A172 (cell line): ENCODE measurements at regions not wholly inside any gene's neighbourhood (a gene's known extent, or its start where the extent isn't known, plus 50 kb on each side); places are given as distances from the start of the nearest gene placed in this dataset.
A peak's percentile ranks its signal among the peaks of the same experiment; 100 is the strongest.
"Not testable (repeated sequence)": the region's sequence is repeated elsewhere in the genome, so short reads cannot be mapped to it uniquely, and the experiment has no call there.

Source experiments
- DNase-seq: peaks from one replicate; pipeline ENCODE4 v3.0.0-alpha.2; 2015; ENCODE audit warnings: low spot score

DNA sequence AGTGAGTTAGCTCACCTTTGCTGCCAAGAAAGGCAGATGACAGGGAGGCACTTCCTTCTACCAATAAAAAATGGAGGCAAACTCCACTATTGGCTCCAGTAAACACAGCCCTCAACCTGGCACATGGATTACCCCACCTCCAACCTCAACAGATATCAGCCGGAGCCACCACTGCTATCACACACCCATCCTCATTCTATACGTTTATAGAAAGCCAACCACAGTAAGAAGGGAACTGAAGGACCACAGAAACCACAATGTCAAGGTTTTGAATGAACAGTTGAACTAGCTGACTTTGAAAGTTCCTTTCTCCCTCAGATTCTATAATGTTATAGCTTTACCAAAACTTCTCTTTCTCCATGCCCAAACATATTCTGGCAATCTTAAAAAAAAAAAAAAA lies 526.2 kb downstream of the UQCRFS1 start:
- no peak for DNase-seq

DNA sequence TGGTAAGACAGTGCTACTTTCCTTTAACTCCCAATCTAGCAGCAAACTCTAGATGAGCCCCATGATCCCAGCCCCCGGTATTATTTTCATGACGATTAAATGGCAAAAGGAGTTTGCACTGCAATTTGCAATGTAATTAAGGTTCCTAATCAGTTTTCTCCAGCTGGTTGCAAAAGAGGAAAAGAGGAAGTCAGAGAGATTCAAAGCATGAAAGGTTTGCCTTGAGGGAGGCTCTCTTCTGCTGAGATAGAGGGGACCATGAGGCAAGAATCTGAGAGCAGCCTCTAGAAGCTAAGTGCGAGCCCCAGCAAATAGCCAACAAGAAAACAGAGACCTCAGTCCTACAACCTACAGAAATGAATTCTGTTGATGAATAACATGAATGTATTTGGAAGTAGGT lies 527.1 kb downstream of the UQCRFS1 start:
- no peak for DNase-seq

DNA sequence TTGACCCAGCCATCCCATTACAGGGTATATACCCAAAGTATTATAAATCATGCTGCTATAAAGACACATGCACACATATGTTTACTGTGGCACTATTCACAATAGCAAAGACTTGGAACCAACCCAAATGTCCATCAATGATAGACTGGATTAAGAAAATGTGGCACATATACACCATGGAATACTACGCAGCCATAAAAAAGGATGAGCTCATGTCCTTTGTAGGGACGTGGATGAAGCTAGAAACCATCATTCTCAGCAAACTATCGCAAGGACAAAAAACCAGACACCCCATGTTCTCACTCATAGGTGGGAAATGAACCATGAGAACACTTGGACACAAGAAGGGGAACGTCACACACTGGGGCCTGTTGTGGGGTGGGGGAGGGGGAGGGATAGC lies 527.9 kb downstream of the UQCRFS1 start:
- not testable (repeated sequence) for DNase-seq

DNA sequence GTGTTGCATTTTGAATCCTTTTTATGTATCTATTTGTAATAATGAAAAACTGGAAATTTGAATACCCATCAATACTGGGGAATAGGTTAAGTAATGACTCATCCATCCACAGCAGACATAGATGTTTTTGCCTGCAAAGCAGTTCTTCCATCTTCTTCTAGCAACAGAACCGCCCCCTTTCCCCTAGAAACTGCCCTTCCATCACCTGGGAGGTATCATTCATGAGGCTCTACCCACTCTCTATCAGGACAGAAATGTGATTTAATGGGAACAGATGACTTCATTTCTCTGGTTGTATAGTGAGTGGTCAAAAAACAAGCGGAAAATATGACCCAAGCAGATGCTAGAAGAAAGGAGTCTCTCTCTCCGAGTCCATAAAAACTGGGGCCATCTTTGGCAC lies 532.8 kb downstream of the UQCRFS1 start:
- DNase-seq = no peak

DNA sequence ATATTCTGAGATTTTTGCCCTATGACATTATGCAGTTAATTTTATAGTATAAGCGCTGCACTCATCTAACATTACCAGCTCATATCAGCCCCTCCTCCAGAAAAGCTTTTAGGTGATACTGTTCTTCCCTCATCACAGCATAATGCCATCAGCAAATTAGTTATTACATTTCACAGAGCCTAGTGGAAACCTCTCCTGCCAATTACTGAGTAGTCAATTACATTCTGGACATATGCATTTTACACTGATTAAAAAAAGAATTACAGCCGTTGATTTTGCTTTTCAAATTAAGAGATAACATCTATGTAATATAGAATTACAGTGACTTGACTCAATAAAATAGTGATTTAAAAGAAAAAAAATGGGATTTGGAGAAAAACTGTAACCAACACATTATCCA lies 542.1 kb downstream of the UQCRFS1 start:
- no peak for DNase-seq

DNA sequence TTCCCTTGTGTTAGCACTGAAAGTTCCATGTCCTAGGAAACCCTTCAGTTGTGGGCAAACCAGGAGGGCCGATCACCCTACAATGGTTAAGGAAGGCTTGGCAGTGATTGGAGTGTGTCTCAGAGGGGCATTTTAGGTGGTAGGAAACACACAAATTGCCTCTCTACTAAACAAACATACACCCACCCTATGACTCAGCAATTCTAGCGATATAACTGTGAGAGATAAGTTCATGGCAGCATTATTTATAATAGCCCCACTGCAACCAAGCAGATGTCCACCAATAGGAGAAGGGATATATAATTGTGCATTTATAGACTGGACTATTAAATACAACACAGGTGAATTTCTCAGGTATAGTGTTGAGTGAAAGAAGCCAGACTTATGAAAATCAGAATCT lies 543.1 kb downstream of the UQCRFS1 start:
- no peak for DNase-seq

DNA sequence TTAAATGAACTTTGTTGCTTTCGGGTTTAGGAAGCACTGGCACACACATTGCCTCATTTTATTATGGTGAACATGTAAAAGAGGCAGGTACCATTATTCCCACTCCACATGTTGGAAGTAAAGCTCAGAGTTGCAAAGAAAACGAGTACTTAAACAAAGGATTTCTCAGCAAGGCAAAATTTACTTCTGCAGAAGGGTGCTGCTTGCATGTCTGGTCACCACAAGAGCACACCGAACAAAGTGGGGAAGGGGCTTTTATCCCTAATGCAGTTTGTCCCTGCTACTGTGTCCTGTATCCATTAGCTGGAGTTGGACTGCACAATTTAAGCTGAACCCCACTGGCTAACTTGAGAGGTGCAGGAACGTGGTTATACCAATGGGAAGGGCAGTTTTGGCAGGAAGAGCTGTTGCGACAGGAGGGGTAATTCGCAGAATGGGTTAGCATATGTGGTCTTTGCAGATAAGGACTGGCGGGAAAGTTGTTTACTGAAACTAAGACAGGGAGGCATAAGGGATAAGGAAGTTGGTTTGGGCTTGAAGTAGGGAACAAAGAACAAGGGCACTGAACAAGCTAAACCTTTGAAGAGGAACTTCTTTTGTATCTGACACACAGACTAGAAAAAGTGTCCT lies 545.5 kb downstream of the UQCRFS1 start:
- no peak for DNase-seq

DNA sequence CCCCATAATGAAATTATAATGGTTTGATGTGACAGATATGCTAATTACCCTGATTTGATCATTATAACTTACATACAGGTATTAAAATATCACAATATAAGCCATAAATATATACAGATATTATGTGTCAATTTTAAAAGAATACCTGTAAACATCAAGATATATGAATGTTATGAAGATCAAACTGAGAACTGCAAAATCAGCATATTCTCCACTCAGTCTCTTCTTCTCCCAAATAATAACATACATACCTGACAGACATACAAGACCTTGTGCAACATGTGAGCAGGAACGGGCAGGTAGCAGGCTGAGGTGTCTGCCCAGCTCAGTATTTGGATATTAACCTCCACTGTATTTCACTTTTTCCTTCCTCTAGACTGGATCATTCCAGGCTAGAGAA lies 547.2 kb downstream of the UQCRFS1 start:
- no peak for DNase-seq

DNA sequence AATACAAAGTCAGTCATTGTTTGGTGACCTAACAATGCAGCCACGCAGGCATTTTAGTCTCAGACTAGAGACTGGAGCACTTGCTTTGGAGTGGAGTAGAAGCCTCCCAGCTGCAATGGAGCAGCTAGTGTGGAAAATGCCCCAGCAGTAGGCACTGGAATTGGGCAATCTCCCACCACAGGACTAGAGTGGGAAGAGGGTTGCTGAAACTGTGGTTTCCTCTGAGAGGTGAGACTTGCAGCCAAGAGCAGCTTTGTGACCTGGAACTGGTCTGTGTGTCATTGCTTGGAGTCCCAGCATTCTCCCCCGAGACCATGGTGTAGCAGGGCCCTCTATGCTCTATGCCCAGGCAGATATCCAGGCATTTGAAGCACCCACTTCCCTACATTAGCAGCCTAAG lies 556.3 kb downstream of the UQCRFS1 start:
- no peak for DNase-seq

DNA sequence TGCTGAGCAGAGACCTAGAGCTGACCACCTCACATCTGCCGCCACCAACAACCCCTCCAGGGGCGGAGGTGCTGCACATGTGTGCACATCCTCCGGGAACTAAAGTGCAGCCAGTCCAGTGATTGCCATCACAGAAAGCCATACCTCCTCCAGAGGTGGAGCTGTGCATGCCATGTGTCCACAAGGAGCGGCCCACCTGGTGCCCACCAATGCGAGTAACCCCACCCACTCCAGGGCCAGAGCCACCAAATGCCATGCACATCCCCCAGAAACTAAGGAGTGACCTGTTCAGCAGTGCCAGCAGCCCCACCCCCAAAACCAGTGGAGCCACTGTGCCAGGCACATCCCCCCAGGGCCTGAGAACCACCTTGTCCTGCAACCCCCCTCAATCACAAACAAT lies 557.9 kb downstream of the UQCRFS1 start:
- no peak for DNase-seq

DNA sequence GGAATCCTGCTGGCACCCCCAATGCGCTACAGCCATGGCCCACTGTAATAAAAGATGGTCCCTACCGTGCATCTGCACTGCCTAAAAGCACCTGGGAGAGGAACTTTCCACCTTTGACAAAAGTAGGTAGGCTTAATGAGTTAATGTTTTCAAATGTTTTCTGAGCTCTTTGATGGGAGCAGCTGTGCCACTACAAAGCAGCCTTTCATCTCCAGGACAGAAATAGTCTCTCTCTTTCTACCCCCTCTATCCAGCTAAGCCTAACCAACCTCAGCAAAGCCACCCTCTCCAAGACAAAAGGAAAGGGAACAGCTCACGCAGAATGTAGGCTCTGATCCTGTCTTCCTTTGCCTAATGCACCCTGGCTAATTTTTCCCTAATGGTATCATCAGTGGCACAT lies 560.2 kb downstream of the UQCRFS1 start:
- DNase-seq = no peak

DNA sequence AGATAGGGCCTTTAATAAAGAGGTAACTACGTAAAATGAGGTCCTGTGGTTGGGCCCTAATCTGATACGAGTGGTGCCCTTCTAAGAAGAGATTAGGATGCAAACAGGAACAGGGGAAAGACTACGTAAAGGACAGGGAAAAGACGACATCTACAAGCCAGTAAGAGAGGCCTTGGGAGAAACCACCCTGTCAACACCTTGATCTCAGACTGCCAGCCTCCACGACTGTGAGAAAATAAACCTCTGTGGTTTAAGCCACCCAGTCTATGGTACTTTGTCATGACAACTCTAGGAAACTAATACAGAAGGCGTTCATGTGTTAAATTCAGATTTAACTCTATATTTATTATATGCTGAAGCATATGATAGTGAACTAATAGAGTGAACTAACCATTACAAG lies 566.3 kb downstream of the UQCRFS1 start:
- no peak for DNase-seq

DNA sequence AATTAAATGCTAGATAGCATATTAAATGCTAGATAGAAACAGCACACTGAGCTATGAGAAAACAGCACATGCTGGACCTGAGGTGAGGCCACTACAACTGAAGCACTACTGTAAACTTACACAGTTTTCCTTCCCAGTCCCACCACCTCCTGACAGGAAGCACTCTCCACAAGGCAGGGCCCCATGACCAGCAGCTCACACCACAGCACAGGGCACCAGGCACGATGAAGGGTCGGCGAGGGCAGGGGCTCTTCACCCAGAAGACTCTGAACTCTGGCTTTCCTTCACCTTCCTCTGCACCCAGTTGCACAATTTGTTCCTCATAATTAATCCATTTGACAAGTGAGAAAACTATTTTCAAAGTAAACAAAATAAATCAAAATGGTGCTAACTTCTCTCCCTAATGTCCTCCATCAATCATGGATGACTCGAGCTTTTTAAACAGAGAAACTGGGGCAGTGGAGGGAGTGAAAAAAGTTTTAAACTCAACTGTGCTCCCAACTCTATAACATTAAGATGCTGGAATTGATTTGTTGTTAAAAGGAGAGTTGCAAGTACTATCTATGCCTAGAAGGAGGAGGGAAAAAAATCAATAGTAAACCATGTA lies 568.7 kb downstream of the UQCRFS1 start:
- DNase-seq = no peak

DNA sequence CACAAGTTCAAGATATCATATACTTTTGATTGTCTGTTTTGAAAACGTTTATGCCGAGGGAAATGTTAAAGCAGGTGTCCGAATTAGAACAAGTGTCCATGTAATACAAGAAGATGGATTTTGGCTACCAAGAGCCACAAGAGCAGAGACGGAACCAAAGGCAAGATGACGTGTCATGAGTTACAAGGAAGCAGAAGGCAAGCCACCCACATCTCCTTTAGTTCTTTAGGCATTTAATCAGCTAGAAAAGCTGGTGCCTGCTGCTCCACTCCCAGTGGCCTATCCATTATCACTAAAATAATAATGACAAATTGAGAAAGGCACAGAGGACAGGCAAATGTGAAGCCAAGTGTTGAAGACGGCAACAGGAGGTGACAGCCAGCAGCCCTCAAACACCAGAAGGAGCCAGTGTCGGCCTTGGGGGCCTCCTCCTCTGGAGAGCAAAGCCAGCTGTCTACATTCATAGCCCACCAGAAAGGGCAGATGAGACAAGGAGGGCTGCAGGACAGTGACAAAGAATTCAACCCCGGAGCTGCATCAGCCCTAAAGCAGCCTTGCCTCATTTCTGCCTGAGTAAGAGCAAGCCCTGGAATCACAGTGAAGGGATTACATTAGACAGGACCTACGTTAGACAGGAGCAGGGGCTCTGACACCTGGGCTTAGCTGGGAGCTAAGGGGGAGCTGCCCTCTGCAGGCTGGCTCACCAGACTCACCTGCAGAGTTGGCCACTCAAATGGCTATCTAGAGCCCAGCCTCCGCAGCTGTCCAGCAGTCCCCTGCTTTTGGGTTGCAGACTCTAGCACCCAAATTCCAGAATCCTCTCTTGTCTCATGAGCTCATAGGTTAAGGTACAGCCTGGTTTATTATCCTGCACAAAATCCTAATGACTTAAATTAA lies 569.9 kb downstream of the UQCRFS1 start:
- DNase-seq = no peak

DNA sequence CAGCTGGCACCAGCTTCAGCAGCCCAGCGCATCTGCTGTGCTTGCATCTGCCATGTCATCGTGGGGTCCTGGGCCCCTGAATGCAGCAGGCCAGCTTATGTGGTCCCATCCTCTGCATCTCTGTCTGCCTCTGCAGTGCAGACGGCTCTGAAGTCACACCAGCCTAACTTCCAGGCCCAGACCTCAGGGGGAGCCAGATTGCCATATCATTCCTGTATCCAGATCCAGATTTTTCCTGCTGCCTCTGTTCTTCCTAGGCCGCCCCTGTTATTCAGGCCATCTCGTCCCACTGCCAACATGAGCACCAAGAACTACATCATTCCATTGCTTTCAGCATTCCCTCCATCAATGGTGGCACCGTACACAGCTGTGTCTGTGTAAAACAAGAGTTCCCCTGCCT lies 571.6 kb downstream of the UQCRFS1 start:
- DNase-seq = no peak

DNA sequence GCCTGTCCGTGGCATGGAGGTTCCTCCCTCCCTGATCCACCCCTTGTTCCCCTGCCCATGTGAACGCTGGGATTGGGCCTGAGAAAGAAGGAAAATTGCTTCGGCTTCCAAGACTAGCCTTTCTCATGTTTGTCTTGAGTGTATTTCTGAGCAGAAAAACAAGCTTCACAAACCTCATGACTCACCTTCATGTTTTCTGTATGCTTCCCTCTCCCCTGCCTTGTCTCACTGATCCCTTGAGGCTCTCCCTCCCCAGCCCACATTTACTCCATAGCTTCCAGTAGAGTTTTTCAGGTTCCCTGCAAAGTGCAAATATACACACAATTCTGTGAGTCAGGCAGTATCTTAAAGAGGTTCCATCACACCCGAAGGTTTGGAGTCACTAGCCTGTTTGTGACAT lies 572.4 kb downstream of the UQCRFS1 start:
- no peak for DNase-seq

DNA sequence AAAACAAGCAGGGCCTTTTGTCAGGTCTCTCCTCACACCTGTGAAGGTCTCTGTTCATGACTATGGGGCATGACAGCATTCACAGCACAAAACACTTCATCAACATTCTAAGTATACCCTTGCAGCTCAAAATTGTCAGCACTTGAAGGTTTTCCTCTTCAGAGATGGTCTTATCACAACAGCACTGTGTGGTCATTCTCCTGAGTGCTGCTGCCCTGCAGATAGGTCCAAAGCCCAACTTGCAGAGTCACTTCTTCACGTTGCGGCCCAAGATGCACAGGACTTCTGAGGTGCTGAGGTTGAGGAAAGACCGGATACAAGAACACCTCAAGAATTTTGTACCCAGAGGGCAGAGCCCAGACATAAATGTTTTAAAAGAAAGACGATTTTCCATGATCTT lies 574.5 kb downstream of the UQCRFS1 start:
- DNase-seq = no peak

DNA sequence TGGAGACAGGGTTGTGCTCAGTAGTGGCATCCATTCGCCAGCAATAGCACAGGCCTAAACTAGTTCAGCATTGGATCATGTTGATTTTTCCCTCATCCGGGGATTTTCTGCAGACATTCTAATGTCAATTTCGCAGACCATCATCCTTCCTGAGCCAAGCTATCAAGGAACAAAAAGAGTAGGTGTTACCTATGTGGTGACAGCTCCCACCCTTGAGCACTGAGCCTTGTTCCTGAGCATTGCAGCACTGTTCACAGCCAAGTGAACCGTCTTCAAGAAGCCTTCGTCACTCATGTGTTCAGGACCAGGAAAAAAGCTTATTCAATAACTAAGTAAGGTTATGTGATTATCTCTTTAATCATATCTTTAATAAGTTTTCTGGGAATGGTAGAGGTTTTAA lies 576.2 kb downstream of the UQCRFS1 start:
- DNase-seq = no peak

DNA sequence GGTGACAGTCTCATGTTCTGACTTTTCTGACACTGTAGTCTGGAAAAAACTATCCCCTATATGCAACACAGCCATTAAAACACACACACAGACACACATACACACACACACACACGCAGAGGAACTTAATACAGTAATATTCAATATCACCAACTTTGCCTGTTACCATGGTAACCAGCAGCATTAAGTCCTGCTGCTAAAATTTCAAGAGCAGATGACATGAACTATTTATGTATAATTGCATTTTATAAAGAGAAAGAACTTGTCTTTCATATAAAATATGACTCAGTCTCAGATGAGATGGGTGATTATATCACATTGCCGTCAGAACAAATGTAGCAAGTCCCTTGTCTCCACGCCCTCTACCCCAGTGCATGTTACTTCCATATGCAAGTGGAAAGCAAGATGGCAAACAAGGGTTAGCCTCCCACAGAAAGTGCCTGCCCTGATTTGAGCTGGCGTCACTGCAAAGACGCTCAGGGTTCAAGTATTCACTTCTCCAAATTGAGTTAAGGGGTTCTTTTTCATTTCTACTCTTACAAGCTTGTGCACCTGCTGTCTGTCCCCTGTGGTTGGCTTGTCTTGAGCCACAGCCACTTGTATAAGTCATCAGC lies 576.8 kb downstream of the UQCRFS1 start:
- no peak for DNase-seq

DNA sequence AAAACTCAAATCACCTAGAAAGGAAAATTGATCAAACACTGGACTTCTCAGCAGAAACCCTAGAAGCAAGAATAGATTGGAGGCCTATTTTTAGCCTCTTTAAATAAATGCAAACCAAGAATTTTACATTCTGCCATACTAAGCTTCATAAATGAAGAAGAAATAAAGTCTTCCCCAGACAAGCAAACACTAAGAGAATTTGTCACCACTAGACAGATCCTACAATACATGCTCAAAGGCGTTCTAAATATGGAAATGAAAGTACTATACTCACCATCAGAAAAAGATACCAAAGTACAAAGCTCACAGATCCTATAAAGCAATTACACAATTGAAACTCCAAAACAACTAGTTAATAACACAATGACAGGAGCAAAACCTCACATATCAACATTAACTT lies 578.1 kb downstream of the UQCRFS1 start:
- DNase-seq = no peak

DNA sequence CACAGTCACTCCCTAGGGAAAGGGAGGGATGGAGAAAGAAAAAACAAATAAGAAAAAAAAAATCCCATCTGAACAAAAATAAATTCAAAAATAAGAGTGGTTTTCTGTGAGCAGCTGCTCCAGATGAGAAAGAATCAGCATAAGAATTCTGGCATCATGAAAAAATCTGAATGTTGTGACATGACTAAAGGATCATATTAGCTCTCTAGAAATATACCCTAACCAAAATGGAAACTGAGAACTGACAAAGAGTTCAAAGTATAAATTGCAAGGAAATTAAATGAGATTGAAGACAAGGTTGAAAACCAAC lies 579.0 kb downstream of the UQCRFS1 start:
- no peak for DNase-seq

DNA sequence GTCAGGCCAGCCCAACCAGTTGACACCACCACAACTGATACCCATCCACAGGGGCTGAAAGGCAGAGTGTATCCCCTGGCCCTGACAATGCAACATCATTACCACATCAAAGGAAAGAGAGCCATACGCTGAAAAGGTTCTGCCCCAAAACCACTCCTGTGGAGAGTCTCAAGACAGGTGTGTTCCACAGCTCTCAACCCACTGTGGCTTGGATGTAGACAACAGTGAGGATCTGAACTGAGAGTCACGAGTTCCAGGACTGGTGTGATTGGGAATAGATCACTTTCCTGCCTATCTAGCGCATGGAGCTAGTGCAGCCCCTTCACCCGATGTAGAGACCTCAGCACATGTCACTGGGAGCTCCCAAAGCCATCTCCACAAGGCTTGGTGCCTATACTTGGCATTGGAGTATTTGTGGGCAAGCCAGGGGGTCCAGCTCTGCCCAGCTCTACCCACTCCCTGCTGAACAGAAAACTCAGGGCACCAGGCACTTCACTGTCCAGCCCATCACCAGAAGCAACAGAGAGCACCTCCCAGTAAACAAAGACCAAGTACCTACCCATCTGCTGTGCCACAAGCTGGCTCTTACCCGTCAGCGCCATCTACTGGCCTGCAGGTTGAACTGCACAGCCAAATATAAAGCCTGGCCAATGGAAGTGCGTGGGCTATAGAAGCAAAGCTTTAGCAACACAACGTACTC lies 579.5 kb downstream of the UQCRFS1 start:
- peak; percentile 51 for DNase-seq
